ENCODE measurements at regions not wholly inside any gene's neighbourhood (a gene's known extent, or its start where the extent isn't known, plus 50 kb on each side); places are given as distances from the start of the nearest gene placed in this dataset.
"Not testable (repeated sequence)": the region's sequence is repeated elsewhere in the genome, so short reads cannot be mapped to it uniquely, and the experiment has no call there.

GRCh38 chrX:7606039-7606652 is 236.8 kb upstream of the VCX start:
- peaks cover 8% of the 10 kb centered on the region for H3K9me3 Mint-ChIP-seq (ENCODE audit: unreplicated experiment)
- no peaks in the 10 kb centered on the region for H3K4me1 Mint-ChIP-seq (ENCODE audit: unreplicated experiment)
- H3K27ac Mint-ChIP-seq (ENCODE audit: unreplicated experiment): no peak overlapping the region
- H3K4me3 Mint-ChIP-seq (ENCODE audit: unreplicated experiment): no peak overlapping the region
- no peaks in the 10 kb centered on the region for H3K27me3 Mint-ChIP-seq (ENCODE audit: unreplicated experiment)
- no peak for DNase-seq (ENCODE audit: extremely low spot score, unreplicated experiment)
- TF ChIP-seq CTCF (IDR thresholded peaks at IDR 0.05): no peak
- no peaks in the 10 kb centered on the region for H3K36me3 Mint-ChIP-seq (ENCODE audit: unreplicated experiment)

- H3K4me1 Mint-ChIP-seq (ENCODE audit: unreplicated experiment): no peaks in the 10 kb centered on the region
- no peak overlapping the region for H3K4me3 Mint-ChIP-seq (ENCODE audit: unreplicated experiment)
Measured at GRCh38 chrX:7603387-7603786, 239.6 kb upstream of the VCX start.

GRCh38 chrX:7596822-7597221 is 246.1 kb upstream of the VCX start:
- Mint-ChIP-seq H3K4me1 (ENCODE audit: unreplicated experiment) (peaks cover 1% of the 10 kb centered on the region), H3K4me3 (ENCODE audit: unreplicated experiment) (no peak overlapping the region), H3K36me3 (ENCODE audit: unreplicated experiment) (no peaks in the 10 kb centered on the region), H3K27ac (ENCODE audit: unreplicated experiment) (no peak overlapping the region), H3K9me3 (ENCODE audit: unreplicated experiment) (peaks cover 3% of the 10 kb centered on the region), H3K27me3 (ENCODE audit: unreplicated experiment) (no peaks in the 10 kb centered on the region)
- no peak for DNase-seq (ENCODE audit: extremely low spot score, unreplicated experiment)
- no peak for TF ChIP-seq CTCF (IDR thresholded peaks at IDR 0.05)

More at GRCh38 chrX:7603387-7603786, 239.6 kb upstream of the VCX start:
- Mint-ChIP-seq H3K27ac (ENCODE audit: unreplicated experiment) (no peak overlapping the region), H3K36me3 (ENCODE audit: unreplicated experiment) (no peaks in the 10 kb centered on the region), H3K27me3 (ENCODE audit: unreplicated experiment) (no peaks in the 10 kb centered on the region), H3K9me3 (ENCODE audit: unreplicated experiment) (peaks cover 8% of the 10 kb centered on the region)
- DNase-seq (ENCODE audit: extremely low spot score, unreplicated experiment): no peak
- no peak for TF ChIP-seq CTCF (IDR thresholded peaks at IDR 0.05)

GRCh38 chrX:7593370-7593769 is 249.6 kb upstream of the VCX start:
- H3K9me3 Mint-ChIP-seq (ENCODE audit: unreplicated experiment); H3K27me3 Mint-ChIP-seq (ENCODE audit: unreplicated experiment); H3K4me1 Mint-ChIP-seq (ENCODE audit: unreplicated experiment); DNase-seq (ENCODE audit: extremely low spot score, unreplicated experiment); H3K36me3 Mint-ChIP-seq (ENCODE audit: unreplicated experiment): not testable (repeated sequence)
- H3K4me3 Mint-ChIP-seq (ENCODE audit: unreplicated experiment): peak overlapping the region; percentile 79
- peak overlapping the region; percentile 87 for H3K27ac Mint-ChIP-seq (ENCODE audit: unreplicated experiment)

GRCh38 chrX:7586126-7586525 is 256.8 kb upstream of the VCX start:
- no peaks in the 10 kb centered on the region for H3K9me3 Mint-ChIP-seq (ENCODE audit: unreplicated experiment)
- H3K27ac Mint-ChIP-seq (ENCODE audit: unreplicated experiment): no peak overlapping the region
- DNase-seq (ENCODE audit: extremely low spot score, unreplicated experiment): no peak
- TF ChIP-seq CTCF (IDR thresholded peaks at IDR 0.05): peak; percentile 76
- H3K27me3 Mint-ChIP-seq (ENCODE audit: unreplicated experiment): no peaks in the 10 kb centered on the region
- H3K4me1 Mint-ChIP-seq (ENCODE audit: unreplicated experiment): no peaks in the 10 kb centered on the region
- H3K4me3 Mint-ChIP-seq (ENCODE audit: unreplicated experiment): no peak overlapping the region
- H3K36me3 Mint-ChIP-seq (ENCODE audit: unreplicated experiment): no peaks in the 10 kb centered on the region

- TF ChIP-seq CTCF (IDR thresholded peaks at IDR 0.05): no peak
Measured at GRCh38 chrX:7582191-7582590, 260.8 kb upstream of the VCX start.

More at GRCh38 chrX:7582191-7582590, 260.8 kb upstream of the VCX start:
- DNase-seq (ENCODE audit: extremely low spot score, unreplicated experiment): no peak
- no peaks in the 10 kb centered on the region for H3K36me3 Mint-ChIP-seq (ENCODE audit: unreplicated experiment)
- no peaks in the 10 kb centered on the region for H3K4me1 Mint-ChIP-seq (ENCODE audit: unreplicated experiment)
- H3K27ac Mint-ChIP-seq (ENCODE audit: unreplicated experiment): no peak overlapping the region
- no peak overlapping the region for H3K4me3 Mint-ChIP-seq (ENCODE audit: unreplicated experiment)
- no peaks in the 10 kb centered on the region for H3K9me3 Mint-ChIP-seq (ENCODE audit: unreplicated experiment)
- peaks cover 2% of the 10 kb centered on the region for H3K27me3 Mint-ChIP-seq (ENCODE audit: unreplicated experiment)
